Choroid plexus epithelial cell (primary cell): ENCODE measurements at regions not wholly inside any gene's neighbourhood (a gene's known extent, or its start where the extent isn't known, plus 50 kb on each side); places are given as distances from the start of the nearest gene placed in this dataset.

Source experiments
- DNase-seq: peaks from one replicate; pipeline ENCODE4 v3.0.0-alpha.2; 2010; ENCODE audit warnings: low read depth
- H3K4me3 ChIP-seq: 2 replicates; pipeline ENCODE4 v1.5.1; 2011; ENCODE audit warnings: low read depth, mild to moderate bottlenecking, control low read depth, low read length, moderate library complexity
- TF ChIP-seq, protein P1 (sequence below): conservative IDR thresholded peaks from 2 replicates; pipeline ENCODE4 v1.5.1; 2011; ENCODE audit warnings: low read depth, mild to moderate bottlenecking, control low read depth, inconsistent platforms, low read length, moderate library complexity

DNA sequence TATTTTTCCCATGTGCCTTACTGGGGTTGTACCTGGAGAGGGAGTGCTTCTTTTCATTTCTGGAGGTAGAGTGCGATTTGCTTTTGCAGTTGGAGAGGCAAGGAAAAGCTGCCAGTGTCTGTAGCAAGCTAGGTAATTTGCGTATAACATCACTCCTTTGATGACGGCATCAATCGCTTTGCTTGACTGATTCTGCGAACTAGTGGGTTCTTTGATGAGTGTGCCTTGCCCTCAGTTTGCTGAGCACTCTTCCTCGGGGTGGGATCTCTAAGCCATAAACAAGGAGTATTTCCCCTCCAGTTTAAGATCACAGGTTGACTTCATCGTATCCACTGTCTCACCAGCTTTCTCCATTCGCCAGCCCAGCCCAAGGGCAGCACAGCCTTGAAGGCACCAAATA, 344.5 kb downstream of the KCNRG start:
- no peak for DNase-seq
- no peak overlapping the region for H3K4me3 ChIP-seq
- TF ChIP-seq, protein P1, sequence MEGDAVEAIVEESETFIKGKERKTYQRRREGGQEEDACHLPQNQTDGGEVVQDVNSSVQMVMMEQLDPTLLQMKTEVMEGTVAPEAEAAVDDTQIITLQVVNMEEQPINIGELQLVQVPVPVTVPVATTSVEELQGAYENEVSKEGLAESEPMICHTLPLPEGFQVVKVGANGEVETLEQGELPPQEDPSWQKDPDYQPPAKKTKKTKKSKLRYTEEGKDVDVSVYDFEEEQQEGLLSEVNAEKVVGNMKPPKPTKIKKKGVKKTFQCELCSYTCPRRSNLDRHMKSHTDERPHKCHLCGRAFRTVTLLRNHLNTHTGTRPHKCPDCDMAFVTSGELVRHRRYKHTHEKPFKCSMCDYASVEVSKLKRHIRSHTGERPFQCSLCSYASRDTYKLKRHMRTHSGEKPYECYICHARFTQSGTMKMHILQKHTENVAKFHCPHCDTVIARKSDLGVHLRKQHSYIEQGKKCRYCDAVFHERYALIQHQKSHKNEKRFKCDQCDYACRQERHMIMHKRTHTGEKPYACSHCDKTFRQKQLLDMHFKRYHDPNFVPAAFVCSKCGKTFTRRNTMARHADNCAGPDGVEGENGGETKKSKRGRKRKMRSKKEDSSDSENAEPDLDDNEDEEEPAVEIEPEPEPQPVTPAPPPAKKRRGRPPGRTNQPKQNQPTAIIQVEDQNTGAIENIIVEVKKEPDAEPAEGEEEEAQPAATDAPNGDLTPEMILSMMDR, result no peak

DNA sequence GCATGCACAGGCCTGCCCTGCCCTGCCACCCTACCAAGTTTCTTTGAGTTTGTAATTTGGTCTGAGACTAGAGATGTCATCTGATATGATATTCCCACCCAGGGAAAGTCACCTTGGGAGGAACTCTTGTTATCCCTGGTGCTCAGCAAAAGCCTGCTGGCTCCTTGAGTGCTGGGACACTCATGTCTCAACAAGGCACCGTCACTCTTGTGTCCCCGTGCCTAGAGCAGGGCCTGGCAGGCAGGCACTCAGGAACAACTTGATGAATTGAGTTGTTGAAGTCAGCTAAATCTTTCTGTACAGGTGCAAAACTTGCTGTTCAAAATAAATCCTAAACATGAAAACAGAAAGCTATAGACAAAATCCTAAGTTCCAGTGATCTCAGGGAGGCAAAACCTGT, 345.4 kb downstream of the KCNRG start:
- DNase-seq, result no peak
- H3K4me3 ChIP-seq, result no peak overlapping the region
- TF ChIP-seq, protein P1, result no peak

GRCh38 chr13:50361282-50361681, 346.0 kb downstream of the KCNRG start:
- no peak for DNase-seq
- TF ChIP-seq, protein P1, result no peak
- no peak overlapping the region for H3K4me3 ChIP-seq

GRCh38 chr13:50365408-50366391, 350.5 kb downstream of the KCNRG start:
- TF ChIP-seq, protein P1, result no peak
- H3K4me3 ChIP-seq, result no peak overlapping the region

DNA sequence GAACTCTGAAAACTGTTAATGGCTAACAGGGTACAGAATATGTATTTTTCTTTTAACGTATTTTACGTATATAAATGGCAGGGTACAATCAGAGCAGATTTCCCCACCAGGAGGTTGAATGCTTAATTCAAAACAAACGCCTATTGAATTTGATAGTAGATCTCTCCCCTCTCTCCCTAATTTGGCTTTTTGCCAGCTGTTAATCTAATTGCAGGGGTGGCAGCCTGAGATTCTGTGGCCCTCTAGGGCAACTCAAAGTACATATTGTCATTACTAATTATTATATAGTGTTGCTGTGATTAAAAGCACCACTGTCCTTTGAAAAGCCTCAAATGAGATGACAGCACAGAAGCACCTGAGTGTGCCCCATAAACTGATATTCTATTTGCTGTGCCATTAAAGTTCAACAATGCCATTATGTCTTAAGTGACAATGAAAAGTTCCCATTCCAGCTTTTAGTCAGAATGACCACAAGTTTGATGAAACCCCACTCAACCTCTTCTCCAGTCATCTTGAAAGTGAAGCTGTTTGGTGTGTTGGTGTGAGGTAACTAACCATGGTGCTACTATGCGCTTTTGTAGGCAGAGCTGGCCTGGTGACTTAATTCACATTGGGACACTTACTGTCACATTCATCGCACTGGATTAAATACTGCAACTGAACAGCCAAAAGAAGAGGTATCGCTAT, 351.4 kb downstream of the KCNRG start:
- no peak overlapping the region for H3K4me3 ChIP-seq
- TF ChIP-seq, protein P1, result no peak
- DNase-seq, result no peak

More at GRCh38 chr13:50365408-50366391, 350.5 kb downstream of the KCNRG start:
- DNase-seq, result peak; percentile 23

DNA sequence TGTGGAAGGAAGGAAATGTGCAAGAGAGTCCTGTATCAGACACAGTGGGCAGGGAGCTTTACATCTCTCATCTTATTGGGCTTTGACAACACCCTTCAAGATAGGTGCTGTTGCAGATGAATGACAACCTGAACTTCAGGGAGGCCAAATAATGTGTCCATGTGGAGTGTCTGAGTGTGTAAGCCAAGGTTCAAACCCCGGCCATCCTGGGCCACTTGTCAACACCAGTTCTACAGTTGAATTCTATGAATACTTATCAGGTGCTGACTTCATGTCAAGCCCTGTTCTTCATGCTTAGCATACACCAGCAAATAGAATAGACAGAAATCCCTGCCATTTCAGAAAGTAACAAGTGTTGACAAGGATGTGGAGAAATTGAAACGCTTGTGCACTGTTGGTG, 354.4 kb downstream of the KCNRG start:
- H3K4me3 ChIP-seq, result no peak overlapping the region
- DNase-seq, result no peak
- TF ChIP-seq, protein P1, result no peak
